Stimulated activated CD8-positive, alpha-beta memory T cell treated with anti-CD3 and anti-CD28 coated beads, Interleukin-4, amount 100 ng/mL, for 1 hour (primary cell): ENCODE measurements at regions not wholly inside any gene's neighbourhood (a gene's known extent, or its start where the extent isn't known, plus 50 kb on each side); places are given as distances from the start of the nearest gene placed in this dataset.

Source experiments
- DNase-seq, 2 donors: peaks; one replicate each; pipeline ENCODE4 v3.0.0-alpha.2; 2020; ENCODE audit warnings: low read depth in 2 of 2, low spot score in 1 of 2

DNA sequence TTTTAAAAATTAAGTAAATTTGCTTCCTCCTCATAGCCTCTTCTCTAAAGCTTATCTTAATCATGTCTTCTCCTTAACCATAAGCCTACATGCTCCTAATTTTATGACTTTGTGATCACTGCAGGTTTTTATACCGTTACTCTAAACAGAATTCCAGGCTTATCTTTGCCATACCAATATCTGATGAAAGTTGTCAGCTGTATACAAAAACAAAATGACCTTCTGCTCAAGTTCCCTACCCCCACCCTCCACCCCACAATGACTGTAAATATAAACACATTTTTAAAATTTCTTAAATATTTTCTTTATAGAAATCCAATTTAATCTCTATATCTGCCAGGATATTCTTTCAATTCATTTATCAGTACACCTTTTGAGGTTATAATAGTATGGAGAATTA, 60.5 kb upstream of the SGK1 start:
- DNase-seq, result no peak

DNA sequence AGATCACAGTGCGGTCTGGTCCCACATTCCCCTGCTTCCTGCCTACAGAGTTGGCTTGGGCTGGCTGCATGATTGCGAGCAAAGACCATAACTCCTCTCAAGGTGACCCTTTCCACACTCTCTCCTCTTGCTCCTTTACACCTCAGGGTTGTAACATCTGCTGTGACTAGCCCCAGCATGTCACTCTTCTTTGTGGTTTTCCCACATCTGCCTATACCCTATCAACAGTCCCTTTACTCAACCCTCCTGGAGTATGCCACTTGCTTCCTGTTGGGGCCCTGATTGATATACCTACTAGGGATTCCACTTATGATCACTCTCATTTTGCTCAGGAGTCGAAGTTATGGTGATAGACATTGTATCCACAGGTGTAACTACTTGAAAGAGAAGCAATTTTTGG, 58.9 kb upstream of the SGK1 start:
- DNase-seq, result no peak

- no peak for DNase-seq
Observed at GRCh38 chr6:134375220-134375580, 57.3 kb upstream of the SGK1 start.

DNA sequence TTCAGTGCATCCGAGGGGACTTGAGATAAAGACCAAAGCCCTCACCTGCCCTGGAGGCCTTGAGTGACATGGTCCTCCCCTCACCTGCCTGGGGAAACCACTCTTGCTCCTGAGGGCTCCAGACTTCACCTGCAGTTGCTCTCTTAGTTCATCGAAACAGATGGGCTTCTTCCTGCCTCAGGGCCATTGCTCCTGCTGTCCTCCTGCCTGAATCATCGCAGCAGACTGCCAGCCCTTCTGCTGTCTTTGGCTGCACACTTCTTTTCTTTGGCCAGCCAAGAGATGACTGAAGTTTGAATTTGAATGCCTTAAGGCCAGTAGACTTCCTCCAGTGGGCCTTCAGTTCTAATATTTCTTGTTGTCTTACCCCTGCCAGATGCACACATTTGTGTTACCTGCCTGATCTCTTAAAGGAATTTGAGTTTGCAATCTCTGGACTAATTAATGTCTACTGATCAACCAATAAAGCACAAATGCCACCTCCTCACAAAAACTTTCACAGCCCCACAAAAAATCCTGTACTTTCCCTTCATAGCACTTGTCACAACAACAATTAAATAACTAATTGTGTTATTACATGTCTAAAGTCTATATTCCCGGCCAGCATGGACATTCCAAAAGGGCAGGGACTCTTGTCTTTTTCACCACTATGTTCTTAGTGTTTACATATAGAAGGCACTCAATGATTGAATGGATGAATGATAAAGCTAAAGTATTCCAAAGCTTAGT, 56.7 kb upstream of the SGK1 start:
- no peak for DNase-seq

GRCh38 chr6:134373993-134374392, 56.1 kb upstream of the SGK1 start:
- no peak for DNase-seq

DNA sequence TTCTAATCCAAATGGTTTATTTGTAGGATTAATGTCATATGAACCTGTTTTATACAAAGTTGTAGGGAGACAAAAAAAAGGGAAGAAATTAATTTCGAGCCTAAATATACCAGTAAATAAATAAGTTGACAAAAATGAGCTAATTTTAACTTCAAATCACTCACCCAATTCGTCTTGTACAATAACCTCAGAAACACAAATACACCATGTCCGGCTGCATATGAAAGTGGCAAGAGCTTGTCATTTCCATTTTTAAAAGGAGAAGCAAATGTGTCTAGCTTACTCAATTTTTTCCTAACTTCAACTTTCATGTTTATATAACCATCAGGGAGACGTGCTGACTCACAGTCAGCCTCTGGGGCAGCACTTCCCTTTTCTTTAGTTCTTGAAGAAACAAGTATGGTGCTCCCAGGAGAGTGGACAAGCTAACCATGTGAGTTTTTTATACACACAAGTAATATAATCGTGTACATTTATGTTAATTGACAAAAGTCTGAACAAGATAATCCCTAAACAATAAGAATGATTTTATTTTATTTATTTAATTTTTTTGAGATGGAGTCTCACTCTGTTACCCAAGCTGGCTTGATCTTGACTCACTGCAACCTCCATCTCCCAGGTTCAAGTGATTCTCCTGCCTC, 55.5 kb upstream of the SGK1 start:
- no peak for DNase-seq

GRCh38 chr6:134372603-134373281, 54.8 kb upstream of the SGK1 start:
- no peak for DNase-seq

- DNase-seq, result no peak
Observed at GRCh38 chr6:134368670-134369069, 50.8 kb upstream of the SGK1 start.
